Adipocyte (in vitro differentiated cells): ENCODE measurements at regions not wholly inside any gene's neighbourhood (a gene's known extent, or its start where the extent isn't known, plus 50 kb on each side); places are given as distances from the start of the nearest gene placed in this dataset.

Source experiments
- DNase-seq: peaks from one replicate; pipeline ENCODE4 v3.0.0-alpha.2; 2015; ENCODE audit warnings: low read depth
- H3K27me3 ChIP-seq: replicated peaks from 2 replicates; pipeline ENCODE4 v1.7.0; 2013; ENCODE audit warnings: mild to moderate bottlenecking, low read length, moderate library complexity; ENCODE audit not compliant: control insufficient read depth, insufficient read depth
- H3K36me3 ChIP-seq: 2 replicates; pipeline ENCODE4 v1.7.0; 2013; ENCODE audit warnings: low read length, mild to moderate bottlenecking, moderate library complexity; ENCODE audit not compliant: control insufficient read depth, insufficient read depth, severe bottlenecking
- H3K4me1 ChIP-seq: 2 replicates; pipeline ENCODE4 v1.7.0; 2013; ENCODE audit warnings: mild to moderate bottlenecking, low read length, moderate library complexity; ENCODE audit not compliant: control insufficient read depth, insufficient read depth
- H3K4me3 ChIP-seq: 2 replicates; pipeline ENCODE4 v1.7.0; 2013; ENCODE audit warnings: mild to moderate bottlenecking, low read length, moderate library complexity
- H3K9ac ChIP-seq: 2 replicates; pipeline ENCODE4 v1.7.0; 2013; ENCODE audit warnings: mild to moderate bottlenecking, low read length, moderate library complexity
- H3K9me3 ChIP-seq: 2 replicates; pipeline ENCODE4 v1.7.0; 2013; ENCODE audit warnings: mild to moderate bottlenecking, low read length, moderate library complexity; ENCODE audit not compliant: control insufficient read depth

GRCh38 chr11:108994887-108995286 lies 330.0 kb downstream of the DDX10 start:
- Histone ChIP-seq H3K9ac (no peak overlapping the region), H3K4me3 (no peak overlapping the region), H3K4me1 (no peaks in the 10 kb centered on the region), H3K9me3 (peaks cover 12% of the 10 kb centered on the region), H3K27me3 (no peaks in the 10 kb centered on the region), H3K36me3 (no peaks in the 10 kb centered on the region)
- no peak for DNase-seq

DNA sequence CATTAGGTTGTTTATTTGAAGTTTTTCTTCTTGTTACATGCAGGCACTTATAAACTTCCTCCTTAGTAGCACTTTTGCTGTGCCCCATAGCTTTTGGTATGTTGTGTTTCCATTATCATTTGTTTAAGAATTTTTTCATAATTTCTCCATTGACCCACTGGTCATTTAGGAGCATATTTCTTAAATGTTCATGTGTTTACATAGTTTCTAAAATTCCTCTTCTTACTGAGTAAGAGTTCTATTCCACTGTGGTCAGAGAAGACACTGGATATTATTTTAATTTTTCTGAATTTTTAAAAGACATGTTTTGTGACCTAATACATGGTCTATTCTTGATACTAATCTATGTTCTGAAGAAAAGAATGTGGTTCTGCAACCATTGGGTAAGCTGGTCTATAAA lies 333.0 kb downstream of the DDX10 start:
- DNase-seq: peak; percentile 11
- Histone ChIP-seq H3K36me3 (no peaks in the 10 kb centered on the region), H3K4me1 (no peaks in the 10 kb centered on the region), H3K27me3 (no peaks in the 10 kb centered on the region), H3K9ac (no peak overlapping the region), H3K9me3 (peaks cover 12% of the 10 kb centered on the region), H3K4me3 (no peak overlapping the region)

- Histone ChIP-seq H3K9me3 (peaks cover 12% of the 10 kb centered on the region), H3K4me1 (no peaks in the 10 kb centered on the region), H3K27me3 (no peaks in the 10 kb centered on the region), H3K4me3 (no peak overlapping the region), H3K9ac (no peak overlapping the region), H3K36me3 (no peaks in the 10 kb centered on the region)
- DNase-seq: no peak
Observed at GRCh38 chr11:109000531-109000930, 335.7 kb downstream of the DDX10 start.

- H3K4me1 ChIP-seq: no peaks in the 10 kb centered on the region
- H3K4me3 ChIP-seq: no peak overlapping the region
- H3K9ac ChIP-seq: no peak overlapping the region
- no peaks in the 10 kb centered on the region for H3K27me3 ChIP-seq
- no peaks in the 10 kb centered on the region for H3K36me3 ChIP-seq
- H3K9me3 ChIP-seq: peaks cover 12% of the 10 kb centered on the region
- DNase-seq: no peak
Observed at GRCh38 chr11:109001585-109001984, 336.7 kb downstream of the DDX10 start.

DNA sequence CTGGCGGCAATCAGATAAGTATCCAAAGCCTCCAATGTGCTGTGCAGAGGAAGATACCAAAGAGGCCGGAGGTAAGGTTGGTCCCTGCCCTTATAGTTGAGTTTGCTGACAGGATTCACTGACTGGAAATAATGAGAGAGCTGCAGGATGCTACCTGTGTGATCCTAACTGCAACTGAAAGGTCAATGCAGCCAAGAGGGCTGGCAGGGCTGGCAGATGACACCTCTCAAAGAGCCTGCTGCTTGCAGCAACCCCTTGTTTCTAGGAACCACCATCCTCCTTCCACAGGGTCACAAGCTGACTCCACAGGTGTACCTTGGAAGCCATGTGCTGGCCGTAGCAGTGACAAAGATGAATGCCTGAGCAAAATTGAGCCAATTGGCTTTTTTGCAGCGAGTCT lies 348.1 kb downstream of the DDX10 start:
- H3K36me3 ChIP-seq: no peaks in the 10 kb centered on the region
- peaks cover 16% of the 10 kb centered on the region for H3K27me3 ChIP-seq
- H3K9me3 ChIP-seq: peaks cover 8% of the 10 kb centered on the region
- no peak overlapping the region for H3K9ac ChIP-seq
- no peaks in the 10 kb centered on the region for H3K4me1 ChIP-seq
- DNase-seq: no peak
- H3K4me3 ChIP-seq: no peak overlapping the region

GRCh38 chr11:109015283-109015682 lies 350.4 kb downstream of the DDX10 start:
- Histone ChIP-seq H3K4me1 (no peaks in the 10 kb centered on the region), H3K27me3 (peaks cover 19% of the 10 kb centered on the region), H3K4me3 (no peak overlapping the region), H3K9me3 (peaks cover 8% of the 10 kb centered on the region), H3K9ac (no peak overlapping the region), H3K36me3 (no peaks in the 10 kb centered on the region)
- peak; percentile 68 for DNase-seq

GRCh38 chr11:109016724-109017123 lies 351.9 kb downstream of the DDX10 start:
- no peak for DNase-seq
- H3K36me3 ChIP-seq: no peaks in the 10 kb centered on the region
- peaks cover 19% of the 10 kb centered on the region for H3K27me3 ChIP-seq
- H3K4me3 ChIP-seq: no peak overlapping the region
- no peak overlapping the region for H3K9ac ChIP-seq
- H3K4me1 ChIP-seq: no peaks in the 10 kb centered on the region
- H3K9me3 ChIP-seq: peaks cover 8% of the 10 kb centered on the region

- Histone ChIP-seq H3K9me3 (peaks cover 8% of the 10 kb centered on the region), H3K36me3 (no peaks in the 10 kb centered on the region), H3K4me1 (no peaks in the 10 kb centered on the region), H3K9ac (no peak overlapping the region), H3K27me3 (peaks cover 19% of the 10 kb centered on the region), H3K4me3 (no peak overlapping the region)
- no peak for DNase-seq
Observed at GRCh38 chr11:109017489-109017888, 352.6 kb downstream of the DDX10 start.

GRCh38 chr11:109018639-109019038 lies 353.8 kb downstream of the DDX10 start:
- H3K9ac ChIP-seq: no peak overlapping the region
- peaks cover 8% of the 10 kb centered on the region for H3K9me3 ChIP-seq
- peaks cover 19% of the 10 kb centered on the region for H3K27me3 ChIP-seq
- no peak for DNase-seq
- no peak overlapping the region for H3K4me3 ChIP-seq
- H3K4me1 ChIP-seq: no peaks in the 10 kb centered on the region
- H3K36me3 ChIP-seq: no peaks in the 10 kb centered on the region

GRCh38 chr11:109019342-109019936 lies 354.6 kb downstream of the DDX10 start:
- Histone ChIP-seq H3K27me3 (peaks cover 19% of the 10 kb centered on the region), H3K4me1 (no peaks in the 10 kb centered on the region), H3K4me3 (no peak overlapping the region), H3K36me3 (no peaks in the 10 kb centered on the region), H3K9ac (no peak overlapping the region), H3K9me3 (peaks cover 8% of the 10 kb centered on the region)
- DNase-seq: no peak

DNA sequence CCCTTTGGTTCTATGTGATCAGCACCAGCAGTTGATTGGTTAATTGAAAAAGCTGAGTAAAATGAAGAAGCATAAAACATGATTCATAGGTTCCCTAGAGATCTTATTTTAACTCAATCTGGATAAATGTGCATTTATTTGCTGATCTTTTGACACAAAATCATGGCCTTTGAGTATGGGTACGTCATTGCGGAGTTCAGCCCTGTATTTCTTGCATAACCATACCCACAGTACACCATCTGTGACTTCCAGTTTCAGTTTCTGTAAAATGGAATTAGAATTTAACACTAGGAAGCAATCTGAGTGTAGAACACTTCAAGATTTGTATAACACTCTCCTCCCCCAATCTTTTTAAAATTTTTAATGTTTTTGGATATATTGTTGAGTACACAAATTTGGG lies 358.2 kb downstream of the DDX10 start:
- no peak for DNase-seq
- H3K36me3 ChIP-seq: no peaks in the 10 kb centered on the region

GRCh38 chr11:109026891-109027489 lies 362.1 kb downstream of the DDX10 start:
- no peaks in the 10 kb centered on the region for H3K27me3 ChIP-seq
- H3K36me3 ChIP-seq: no peaks in the 10 kb centered on the region
- DNase-seq: peak; percentile 46
- no peak overlapping the region for H3K9ac ChIP-seq
- no peak overlapping the region for H3K4me3 ChIP-seq
- no peaks in the 10 kb centered on the region for H3K4me1 ChIP-seq
- peaks cover 7% of the 10 kb centered on the region for H3K9me3 ChIP-seq

More for the DNA sequence above, 358.2 kb downstream of the DDX10 start:
- no peak overlapping the region for H3K4me3 ChIP-seq
- peaks cover 7% of the 10 kb centered on the region for H3K9me3 ChIP-seq
- H3K27me3 ChIP-seq: peaks cover 3% of the 10 kb centered on the region
- H3K4me1 ChIP-seq: no peaks in the 10 kb centered on the region
- no peak overlapping the region for H3K9ac ChIP-seq
